Astrocyte (in vitro differentiated cells and primary cell): ENCODE measurements at regions not wholly inside any gene's neighbourhood (a gene's known extent, or its start where the extent isn't known, plus 50 kb on each side); places are given as distances from the start of the nearest gene placed in this dataset.

Experiments
- DNase-seq: peaks from one replicate; pipeline ENCODE4 v3.0.0-alpha.2; 2010; ENCODE audit warnings: low read depth
- FAIRE-seq: peaks from 2 replicates; lab custom pipeline; 2011; peaks lifted over from hg19 to GRCh38; lab: Jason Lieb, UNC
- H2AFZ ChIP-seq: 2 replicates; pipeline ENCODE4 v1.6.0; 2012; ENCODE audit warnings: low read depth, low read length, inconsistent platforms
- H3K27ac ChIP-seq: 2 replicates; pipeline ENCODE4 v1.5.1; 2011; ENCODE audit warnings: low read depth, low read length, inconsistent platforms
- H3K27me3 ChIP-seq: 2 replicates; pipeline ENCODE4 v1.6.0; 2011; ENCODE audit warnings: low read length, inconsistent platforms; ENCODE audit not compliant: insufficient read depth
- H3K36me3 ChIP-seq: 2 replicates; pipeline ENCODE4 v1.5.1; 2011; ENCODE audit warnings: low read length, inconsistent platforms; ENCODE audit not compliant: insufficient read depth
- H3K4me1 ChIP-seq: 2 replicates; pipeline ENCODE4 v1.5.1; 2011; ENCODE audit warnings: low read length, inconsistent platforms; ENCODE audit not compliant: insufficient read depth
- H3K4me2 ChIP-seq: 2 replicates; pipeline ENCODE4 v1.6.0; 2012; ENCODE audit warnings: low read length, inconsistent platforms
- H3K4me3 ChIP-seq: 2 replicates; pipeline ENCODE4 v1.5.1; 2011; ENCODE audit warnings: low read depth, mild to moderate bottlenecking, low read length, inconsistent platforms; ENCODE audit not compliant: insufficient read depth
- H3K79me2 ChIP-seq: 2 replicates; pipeline ENCODE4 v1.6.0; 2012; ENCODE audit warnings: mild to moderate bottlenecking, low read length, inconsistent platforms; ENCODE audit not compliant: insufficient read depth
- H3K9ac ChIP-seq: 2 replicates; pipeline ENCODE4 v1.6.0; 2012; ENCODE audit warnings: mild to moderate bottlenecking, low read length, inconsistent platforms
- H3K9me3 ChIP-seq: 2 replicates; pipeline ENCODE4 v1.5.1; 2012; ENCODE audit warnings: low read depth, mild to moderate bottlenecking, low read length, inconsistent platforms; ENCODE audit not compliant: insufficient read depth
- H4K20me1 ChIP-seq: 2 replicates; pipeline ENCODE4 v1.6.0; 2012; ENCODE audit warnings: low read length, inconsistent platforms; ENCODE audit not compliant: insufficient read depth
- H3K27ac Mint-ChIP-seq: one replicate; pipeline ENCODE4 v1.8.0; 2021; ENCODE audit warnings: mild to moderate bottlenecking, mixed read lengths; ENCODE audit not compliant: unreplicated experiment
- H3K27me3 Mint-ChIP-seq: one replicate; pipeline ENCODE4 v1.8.0; 2021; ENCODE audit warnings: low read depth, mixed read lengths; ENCODE audit not compliant: unreplicated experiment
- H3K36me3 Mint-ChIP-seq: one replicate; pipeline ENCODE4 v1.8.0; 2021; ENCODE audit warnings: low read depth, mixed read lengths; ENCODE audit not compliant: unreplicated experiment
- H3K4me1 Mint-ChIP-seq: one replicate; pipeline ENCODE4 v1.8.0; 2021; ENCODE audit warnings: low read depth, mixed read lengths; ENCODE audit not compliant: unreplicated experiment
- H3K4me3 Mint-ChIP-seq: one replicate; pipeline ENCODE4 v1.8.0; 2021; ENCODE audit warnings: mild to moderate bottlenecking, moderate library complexity, mixed read lengths; ENCODE audit not compliant: unreplicated experiment
- H3K9me3 Mint-ChIP-seq: one replicate; pipeline ENCODE4 v1.8.0; 2021; ENCODE audit warnings: mild to moderate bottlenecking, mixed read lengths; ENCODE audit not compliant: unreplicated experiment
- EZH2 ChIP-seq: IDR thresholded peaks from 2 replicates; pipeline ENCODE4 v1.6.1; 2012; ENCODE audit warnings: mild to moderate bottlenecking, low read length, inconsistent platforms; ENCODE audit not compliant: insufficient read depth
- TF ChIP-seq, protein P1 (sequence below): IDR thresholded peaks from 2 replicates; pipeline ENCODE4 v1.5.1; 2011; ENCODE audit warnings: low read depth, mild to moderate bottlenecking, inconsistent platforms, low read length, moderate library complexity; ENCODE audit not compliant: insufficient read depth

DNA sequence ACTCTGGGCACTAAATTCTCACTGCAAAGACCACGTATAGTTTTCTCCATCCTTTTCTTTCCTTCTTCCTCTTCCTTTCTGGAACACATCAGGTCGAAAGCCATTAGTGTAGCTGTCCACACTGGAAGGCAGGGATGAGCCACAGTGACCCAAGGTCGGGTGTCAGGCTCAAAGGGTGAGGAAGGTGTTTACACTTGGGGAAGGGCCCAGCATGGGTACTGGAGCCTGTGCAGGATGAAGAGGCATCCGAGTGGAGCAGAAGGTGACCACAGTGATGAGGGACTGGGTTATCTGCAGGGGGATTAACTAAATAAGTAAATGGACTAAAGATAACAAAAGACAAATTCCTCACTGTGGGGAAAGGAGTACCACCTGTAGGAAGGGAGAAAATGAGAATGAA is 164.0 kb downstream of the SOX9 start:
- no peak for FAIRE-seq
- no peak overlapping the region for H3K4me3 Mint-ChIP-seq

DNA sequence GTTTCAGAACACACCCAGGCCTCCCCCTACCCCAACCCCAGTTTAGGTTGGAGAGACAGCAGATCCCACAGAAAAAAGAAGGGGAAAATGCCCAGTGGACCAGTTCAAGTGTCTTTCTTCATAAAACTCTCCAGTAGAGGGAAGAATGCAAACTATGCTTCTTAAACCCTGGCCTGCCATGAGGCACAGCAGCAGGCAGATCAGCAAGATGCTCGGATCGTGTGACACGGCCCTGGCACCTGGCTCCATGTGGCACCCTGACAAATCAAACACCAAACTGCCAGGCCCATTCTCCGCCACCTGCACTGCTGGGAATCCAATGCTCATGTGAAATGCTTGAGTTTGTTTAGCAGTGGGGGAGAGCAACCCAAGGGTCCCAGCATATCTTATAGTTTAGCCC is 166.8 kb downstream of the SOX9 start:
- TF ChIP-seq, protein P1, sequence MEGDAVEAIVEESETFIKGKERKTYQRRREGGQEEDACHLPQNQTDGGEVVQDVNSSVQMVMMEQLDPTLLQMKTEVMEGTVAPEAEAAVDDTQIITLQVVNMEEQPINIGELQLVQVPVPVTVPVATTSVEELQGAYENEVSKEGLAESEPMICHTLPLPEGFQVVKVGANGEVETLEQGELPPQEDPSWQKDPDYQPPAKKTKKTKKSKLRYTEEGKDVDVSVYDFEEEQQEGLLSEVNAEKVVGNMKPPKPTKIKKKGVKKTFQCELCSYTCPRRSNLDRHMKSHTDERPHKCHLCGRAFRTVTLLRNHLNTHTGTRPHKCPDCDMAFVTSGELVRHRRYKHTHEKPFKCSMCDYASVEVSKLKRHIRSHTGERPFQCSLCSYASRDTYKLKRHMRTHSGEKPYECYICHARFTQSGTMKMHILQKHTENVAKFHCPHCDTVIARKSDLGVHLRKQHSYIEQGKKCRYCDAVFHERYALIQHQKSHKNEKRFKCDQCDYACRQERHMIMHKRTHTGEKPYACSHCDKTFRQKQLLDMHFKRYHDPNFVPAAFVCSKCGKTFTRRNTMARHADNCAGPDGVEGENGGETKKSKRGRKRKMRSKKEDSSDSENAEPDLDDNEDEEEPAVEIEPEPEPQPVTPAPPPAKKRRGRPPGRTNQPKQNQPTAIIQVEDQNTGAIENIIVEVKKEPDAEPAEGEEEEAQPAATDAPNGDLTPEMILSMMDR, result no peak
- no peak for TF ChIP-seq EZH2

More for the DNA sequence above, 164.0 kb downstream of the SOX9 start:
- H3K4me1 Mint-ChIP-seq, result no peaks in the 10 kb centered on the region
- no peak overlapping the region for H3K9ac ChIP-seq
- no peak overlapping the region for H3K27ac ChIP-seq
- no peak overlapping the region for H2AFZ ChIP-seq
- no peak overlapping the region for H3K27ac Mint-ChIP-seq
- no peaks in the 10 kb centered on the region for H3K27me3 ChIP-seq
- H3K9me3 ChIP-seq, result no peaks in the 10 kb centered on the region
- no peaks in the 10 kb centered on the region for H3K36me3 Mint-ChIP-seq
- no peaks in the 10 kb centered on the region for H3K4me1 ChIP-seq
- peaks cover 1% of the 10 kb centered on the region for H3K9me3 Mint-ChIP-seq
- H3K4me2 ChIP-seq, result no peak overlapping the region
- H3K36me3 ChIP-seq, result no peaks in the 10 kb centered on the region
- peaks cover 8% of the 10 kb centered on the region for H3K27me3 Mint-ChIP-seq
- H4K20me1 ChIP-seq, result no peaks in the 10 kb centered on the region
- no peak overlapping the region for H3K4me3 ChIP-seq
- TF ChIP-seq, protein P1, result no peak
- TF ChIP-seq EZH2, result no peak
- no peaks in the 10 kb centered on the region for H3K79me2 ChIP-seq
- no peak for DNase-seq

DNA sequence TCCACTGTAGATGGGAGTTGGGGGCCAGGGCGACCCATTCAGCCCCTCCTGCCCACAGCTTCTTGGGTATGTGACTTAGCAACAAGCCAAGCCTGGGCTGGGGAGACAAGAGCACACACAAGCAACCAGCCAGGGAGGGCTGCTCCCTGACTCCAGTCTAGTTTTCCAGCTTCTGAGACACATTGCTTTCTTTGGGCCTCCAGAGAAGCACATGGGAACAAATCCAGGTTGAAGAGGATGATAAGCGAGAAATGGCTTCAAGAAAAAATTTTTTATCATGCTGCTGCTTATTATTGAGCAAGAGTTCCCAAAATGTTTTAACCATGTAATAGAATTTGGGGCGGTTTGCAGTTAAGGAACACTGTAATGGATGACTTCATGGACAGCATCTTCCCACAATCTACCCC is 173.7 kb downstream of the SOX9 start:
- FAIRE-seq (no peak), DNase-seq (no peak)
- Histone ChIP-seq H3K79me2 (no peaks in the 10 kb centered on the region), H3K4me2 (no peak overlapping the region), H3K9me3 (peaks cover 2% of the 10 kb centered on the region), H3K4me1 (peaks cover 17% of the 10 kb centered on the region), H3K27me3 (no peaks in the 10 kb centered on the region), H3K9ac (no peak overlapping the region), H4K20me1 (no peaks in the 10 kb centered on the region), H3K27ac (no peak overlapping the region), H3K36me3 (no peaks in the 10 kb centered on the region), H3K4me3 (no peak overlapping the region), H2AFZ (no peak overlapping the region)
- Mint-ChIP-seq H3K9me3 (no peaks in the 10 kb centered on the region), H3K4me3 (no peak overlapping the region), H3K4me1 (peaks cover 19% of the 10 kb centered on the region), H3K27ac (no peak overlapping the region), H3K27me3 (no peaks in the 10 kb centered on the region), H3K36me3 (no peaks in the 10 kb centered on the region)
- TF ChIP-seq, protein P1, result no peak
- no peak for TF ChIP-seq EZH2

More for the DNA sequence above, 166.8 kb downstream of the SOX9 start:
- no peak overlapping the region for H3K27ac Mint-ChIP-seq
- DNase-seq (no peak), FAIRE-seq (no peak)
- Histone ChIP-seq H4K20me1 (no peaks in the 10 kb centered on the region), H3K4me2 (no peak overlapping the region), H3K9ac (no peak overlapping the region), H3K4me1 (no peaks in the 10 kb centered on the region), H3K9me3 (peaks cover 2% of the 10 kb centered on the region), H2AFZ (no peak overlapping the region), H3K79me2 (no peaks in the 10 kb centered on the region), H3K4me3 (no peak overlapping the region), H3K36me3 (no peaks in the 10 kb centered on the region), H3K27me3 (no peaks in the 10 kb centered on the region), H3K27ac (no peak overlapping the region)
- no peaks in the 10 kb centered on the region for H3K4me1 Mint-ChIP-seq
- peaks cover 8% of the 10 kb centered on the region for H3K27me3 Mint-ChIP-seq
- no peaks in the 10 kb centered on the region for H3K36me3 Mint-ChIP-seq
- H3K4me3 Mint-ChIP-seq, result no peak overlapping the region
- peaks cover 1% of the 10 kb centered on the region for H3K9me3 Mint-ChIP-seq
